GM19397 (cell line): ENCODE measurements at regions not wholly inside any gene's neighbourhood (a gene's known extent, or its start where the extent isn't known, plus 50 kb on each side); places are given as distances from the start of the nearest gene placed in this dataset.

Experiments used
- ATAC-seq: cut with Tn5 transposase; IDR thresholded peaks from one replicate; pipeline ENCODE4 v1.9.1; 2021; ENCODE audit warnings: mild to moderate bottlenecking, moderate library complexity; ENCODE audit not compliant: unreplicated experiment

- no peak for ATAC-seq
These were observed 59.1 kb upstream of the SLC14A2 start for GRCh38 chr18:45556222-45556621.

- ATAC-seq = no peak
These were observed 58.0 kb upstream of the SLC14A2 start for GRCh38 chr18:45557287-45557686.

GRCh38 chr18:45557779-45558178 lies 57.5 kb upstream of the SLC14A2 start:
- ATAC-seq = no peak

- no peak for ATAC-seq
These were observed 56.0 kb upstream of the SLC14A2 start for GRCh38 chr18:45559258-45559657.

GRCh38 chr18:45560870-45561269 lies 54.4 kb upstream of the SLC14A2 start:
- ATAC-seq = no peak

GRCh38 chr18:45562567-45563479 lies 52.5 kb upstream of the SLC14A2 start:
- no peak for ATAC-seq

GRCh38 chr18:45565280-45565970 lies 49.9 kb upstream of the SLC14A2 start:
- ATAC-seq = no peak
